MCF 10A (cell line): ENCODE measurements at regions not wholly inside any gene's neighbourhood (a gene's known extent, or its start where the extent isn't known, plus 50 kb on each side); places are given as distances from the start of the nearest gene placed in this dataset.

Experiments used
- BruUV-seq: library from RNA; stranded (reverse); fragments of 400-500 nt; replicated peaks from 2 replicates; lab custom pipeline; 2021; lab: Mats Ljungman, UMichigan
- CTCF ChIA-PET: fragments of 300-600 bp; sonication (Branson Sonifier 250); formaldehyde crosslinking; extraction: SDS; loops from one replicate; lab custom pipeline; 2021; ENCODE audit warnings: antibody characterized with exemption, inconsistent platforms; lab: Yijun Ruan, JAX
- POLR2A ChIA-PET: fragments of 300-600, 350-650 bp; sonication (Branson Sonifier 250); formaldehyde crosslinking; extraction: SDS; loops from one replicate; lab custom pipeline; 2020; ENCODE audit warnings: antibody characterized with exemption, inconsistent platforms; lab: Yijun Ruan, JAX
- DNase-seq: peaks from one replicate; pipeline ENCODE4 v3.0.0-alpha.2; 2018; ENCODE audit not compliant: unreplicated experiment
- H3K27ac Mint-ChIP-seq: one replicate; pipeline ENCODE4 v1.8.0; 2022; ENCODE audit warnings: mild to moderate bottlenecking, low read depth, mixed read lengths; ENCODE audit not compliant: unreplicated experiment
- H3K27me3 Mint-ChIP-seq: one replicate; pipeline ENCODE4 v1.8.0; 2022; ENCODE audit warnings: mixed read lengths; ENCODE audit not compliant: insufficient read depth, unreplicated experiment
- H3K36me3 Mint-ChIP-seq: one replicate; pipeline ENCODE4 v1.8.0; 2022; ENCODE audit warnings: mild to moderate bottlenecking, moderate library complexity, mixed read lengths; ENCODE audit not compliant: insufficient read depth, unreplicated experiment
- H3K4me1 Mint-ChIP-seq: one replicate; pipeline ENCODE4 v1.8.0; 2022; ENCODE audit warnings: mixed read lengths; ENCODE audit not compliant: insufficient read depth, unreplicated experiment
- H3K4me3 Mint-ChIP-seq: one replicate; pipeline ENCODE4 v1.8.0; 2022; ENCODE audit warnings: mild to moderate bottlenecking, moderate library complexity, mixed read lengths; ENCODE audit not compliant: unreplicated experiment
- H3K9me3 Mint-ChIP-seq: one replicate; pipeline ENCODE4 v1.8.0; 2022; ENCODE audit warnings: mixed read lengths; ENCODE audit not compliant: unreplicated experiment
- intact Hi-C: fragments of 100-400 bp; cut with micrococcal nuclease; formaldehyde crosslinking; loops from 2 replicates; pipeline ENCODE4 v1.14.1; 2022
- TF ChIP-seq, protein P1 (sequence below): fragments of 200-600 bp; IDR thresholded peaks from one replicate; pipeline ENCODE4 v1.8.0; 2022; ENCODE audit warnings: antibody characterized with exemption, mild to moderate bottlenecking; ENCODE audit not compliant: unreplicated experiment

DNA sequence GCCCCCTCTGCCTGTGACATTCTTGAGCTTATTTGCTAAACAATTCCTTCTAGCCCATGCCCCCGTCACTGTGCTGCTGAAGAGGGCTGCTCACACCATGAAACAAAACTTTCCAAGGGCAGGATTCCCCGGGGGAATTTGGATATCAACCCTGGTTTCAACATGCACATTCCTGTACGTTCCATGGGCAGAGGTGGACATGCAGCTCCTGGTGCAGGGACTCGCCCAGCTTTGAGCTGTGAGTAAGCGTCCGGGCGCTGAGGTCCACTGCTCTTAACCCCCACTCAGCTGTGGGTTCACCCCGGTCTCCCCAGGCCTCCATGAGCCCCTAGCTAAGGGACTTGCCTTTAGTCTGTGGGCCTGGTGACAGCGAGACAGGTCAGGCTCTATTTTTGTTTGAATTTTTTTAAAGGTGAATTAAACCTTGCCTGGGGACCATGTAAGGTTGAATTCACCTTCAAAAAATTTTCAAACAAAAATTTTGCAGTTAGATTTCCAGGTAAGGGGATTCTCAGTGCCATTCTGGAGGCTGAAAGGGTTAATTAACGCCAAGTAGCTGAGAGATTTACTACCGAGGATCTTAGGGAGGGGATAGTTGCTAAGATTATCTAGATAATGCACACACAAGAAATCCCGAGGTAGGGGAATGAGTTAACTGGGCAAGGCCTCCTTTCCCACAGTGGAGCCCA lies 70.3 kb upstream of the SLC22A23 start:
- peak; percentile 91 for DNase-seq
- no TSS peak for BruUV-seq
- no peaks in the 10 kb centered on the region for H3K27me3 Mint-ChIP-seq
- ChIA-PET POLR2A (interaction anchor here (0.6 to 6.8 kb wide), 32 partner anchors 9 to 491 kb away, joined by 3 to 68 read pairs (median 4); partner anchors contain the start of gene FAM50B), CTCF (interaction anchor here (0.6 to 2.0 kb wide), 12 partner anchors 9 to 245 kb away, joined by 3 to 9 read pairs (median 3); no protein-coding TSS in a partner anchor)
- H3K4me1 Mint-ChIP-seq: peaks cover 35% of the 10 kb centered on the region
- H3K36me3 Mint-ChIP-seq: no peaks in the 10 kb centered on the region
- no peaks in the 10 kb centered on the region for H3K9me3 Mint-ChIP-seq
- TF ChIP-seq, protein P1, sequence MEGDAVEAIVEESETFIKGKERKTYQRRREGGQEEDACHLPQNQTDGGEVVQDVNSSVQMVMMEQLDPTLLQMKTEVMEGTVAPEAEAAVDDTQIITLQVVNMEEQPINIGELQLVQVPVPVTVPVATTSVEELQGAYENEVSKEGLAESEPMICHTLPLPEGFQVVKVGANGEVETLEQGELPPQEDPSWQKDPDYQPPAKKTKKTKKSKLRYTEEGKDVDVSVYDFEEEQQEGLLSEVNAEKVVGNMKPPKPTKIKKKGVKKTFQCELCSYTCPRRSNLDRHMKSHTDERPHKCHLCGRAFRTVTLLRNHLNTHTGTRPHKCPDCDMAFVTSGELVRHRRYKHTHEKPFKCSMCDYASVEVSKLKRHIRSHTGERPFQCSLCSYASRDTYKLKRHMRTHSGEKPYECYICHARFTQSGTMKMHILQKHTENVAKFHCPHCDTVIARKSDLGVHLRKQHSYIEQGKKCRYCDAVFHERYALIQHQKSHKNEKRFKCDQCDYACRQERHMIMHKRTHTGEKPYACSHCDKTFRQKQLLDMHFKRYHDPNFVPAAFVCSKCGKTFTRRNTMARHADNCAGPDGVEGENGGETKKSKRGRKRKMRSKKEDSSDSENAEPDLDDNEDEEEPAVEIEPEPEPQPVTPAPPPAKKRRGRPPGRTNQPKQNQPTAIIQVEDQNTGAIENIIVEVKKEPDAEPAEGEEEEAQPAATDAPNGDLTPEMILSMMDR: no peak
- intact Hi-C loops: loop anchor here (10.0 kb wide), 1 partner anchor 208 kb away; no protein-coding TSS in a partner anchor
- peak overlapping the region; percentile 18 for H3K4me3 Mint-ChIP-seq
- peak overlapping the region; percentile 81 for H3K27ac Mint-ChIP-seq

DNA sequence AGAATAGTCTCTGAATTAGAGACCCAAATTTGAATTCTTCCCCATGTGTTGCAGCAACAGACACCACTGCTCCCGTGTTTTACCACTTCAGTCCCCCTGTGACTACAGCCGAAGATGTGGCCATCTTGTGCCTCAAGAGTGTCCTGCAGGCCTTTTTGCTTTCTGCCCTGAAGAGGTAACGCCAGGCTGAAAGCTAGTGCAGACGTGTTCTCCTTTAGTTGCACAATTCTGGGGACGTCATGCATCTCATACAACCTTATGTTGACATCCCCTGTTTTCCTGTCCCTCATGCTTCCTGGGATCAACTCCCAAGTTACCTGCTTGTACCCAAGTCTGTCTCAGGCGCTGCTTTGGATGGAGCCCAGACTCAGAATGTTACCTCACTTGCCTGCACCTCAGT lies 69.1 kb upstream of the SLC22A23 start:
- Mint-ChIP-seq H3K27ac (peak overlapping the region; percentile 81), H3K4me1 (peaks cover 37% of the 10 kb centered on the region), H3K4me3 (peak overlapping the region; percentile 18), H3K36me3 (no peaks in the 10 kb centered on the region), H3K27me3 (no peaks in the 10 kb centered on the region), H3K9me3 (no peaks in the 10 kb centered on the region)
- POLR2A ChIA-PET: interaction anchor here (0.6 to 6.8 kb wide), 24 partner anchors 8 to 358 kb away, joined by 3 to 68 read pairs (median 6); no protein-coding TSS in a partner anchor
- peak; percentile 88 for DNase-seq
- CTCF ChIA-PET: interaction anchor here (0.5 to 2.0 kb wide), 17 partner anchors 8 to 325 kb away, joined by 3 to 9 read pairs (median 3); no protein-coding TSS in a partner anchor
- intact Hi-C loops: loop anchor here (10.0 kb wide), 1 partner anchor 209 kb away; no protein-coding TSS in a partner anchor
- no TSS peak for BruUV-seq
- TF ChIP-seq, protein P1: no peak

DNA sequence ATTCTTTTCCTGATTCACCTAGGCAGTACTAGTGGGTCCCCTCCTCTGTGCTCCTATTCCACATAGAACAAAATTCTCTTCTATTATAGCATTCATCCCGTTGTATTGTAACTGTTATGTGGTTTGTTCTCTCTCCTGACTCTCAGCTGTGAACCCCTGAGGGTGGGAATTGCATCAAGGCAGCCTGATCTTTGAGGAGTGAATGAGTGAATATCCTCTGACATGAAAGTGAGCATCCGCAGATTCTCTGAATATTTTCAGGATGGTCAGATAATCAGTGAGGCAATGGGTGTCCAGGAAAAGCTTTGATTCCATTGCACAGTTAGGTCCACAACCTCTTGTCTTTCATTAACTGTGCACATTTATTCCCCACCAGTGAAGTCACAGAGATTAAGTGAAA lies 67.6 kb upstream of the SLC22A23 start:
- Mint-ChIP-seq H3K4me3 (no peak overlapping the region), H3K4me1 (peaks cover 46% of the 10 kb centered on the region)

More for the DNA sequence above, 67.6 kb upstream of the SLC22A23 start:
- intact Hi-C loops: loop anchor here (10.0 kb wide), 1 partner anchor 210 kb away; no protein-coding TSS in a partner anchor
- H3K9me3 Mint-ChIP-seq: no peaks in the 10 kb centered on the region
- H3K36me3 Mint-ChIP-seq: no peaks in the 10 kb centered on the region
- BruUV-seq: no TSS peak
- ChIA-PET CTCF (interaction anchor here (0.7 to 2.1 kb wide), 6 partner anchors 9 to 244 kb away, joined by 3 to 6 read pairs (median 4); no protein-coding TSS in a partner anchor), POLR2A (interaction anchor here (0.7 to 6.8 kb wide), 16 partner anchors 13 to 245 kb away, joined by 3 to 68 read pairs (median 4); partner anchors contain the start of gene SLC22A23)
- H3K27me3 Mint-ChIP-seq: no peaks in the 10 kb centered on the region
- DNase-seq: no peak
- TF ChIP-seq, protein P1: no peak
- H3K27ac Mint-ChIP-seq: no peak overlapping the region
